B cell (primary cell): ENCODE measurements at regions not wholly inside any gene's neighbourhood (a gene's known extent, or its start where the extent isn't known, plus 50 kb on each side); places are given as distances from the start of the nearest gene placed in this dataset.

ENCODE experiments used
- ATAC-seq: fragments of 200-7000 bp; cut with Tn5 transposase; one replicate; pipeline ENCODE4 v1.10.0; 2021; ENCODE audit warnings: low read depth, mild to moderate bottlenecking, moderate number of reproducible peaks, moderate library complexity
- CTCF ChIA-PET: fragments of 350-600 bp; sonication (Branson Sonifier 250); formaldehyde crosslinking; loops from one replicate; lab custom pipeline; 2021; ENCODE audit warnings: antibody characterized with exemption, inconsistent platforms; lab: Charles Lee
- POLR2A ChIA-PET: fragments of 350-600 bp; sonication (Branson Sonifier 250); formaldehyde crosslinking; loops from one replicate; lab custom pipeline; 2021; ENCODE audit warnings: antibody characterized with exemption; lab: Charles Lee
- DNase-seq: peaks from one replicate; pipeline ENCODE4 v3.0.0; 2013
- H2AFZ ChIP-seq: 2 replicates; pipeline ENCODE4 v1.6.1; 2012; ENCODE audit warnings: mild to moderate bottlenecking, low read depth, low read length; ENCODE audit not compliant: insufficient read depth, poor library complexity, severe bottlenecking
- H3K27ac ChIP-seq, 2 donors: 1 replicate in 1 of 2; 2 replicates in 1 of 2; pipeline ENCODE4 v1.5.1; 2012 to 2013; ENCODE audit warnings: low read length in 2 of 2, mild to moderate bottlenecking in 2 of 2, moderate library complexity in 1 of 2
- H3K27me3 ChIP-seq, 4 experiments: fragments of 200-600 bp in 1 of 4; sonication (generic) in 1 of 4; replicated peaks in 1 of 4; 1 replicate in 2 of 4; 2 replicates in 2 of 4; pipeline versions ENCODE4 v1.6.1 to v1.7.0; 2013 to 2016; ENCODE audit warnings: low read length in 3 of 4, mild to moderate bottlenecking in 2 of 4, mixed read lengths in 1 of 4, moderate library complexity in 1 of 4; ENCODE audit not compliant: insufficient read depth in 4 of 4, control insufficient read depth in 3 of 4; ENCODE audit errors: control extremely low read depth in 1 of 4
- H3K36me3 ChIP-seq, 2 experiments: replicated peaks in 1 of 2; 1 replicate in 1 of 2; 2 replicates in 1 of 2; pipeline versions ENCODE4 v1.6.1 to v1.7.1; 2013; ENCODE audit warnings: low read length in 1 of 2; ENCODE audit not compliant: insufficient read depth in 2 of 2, control insufficient read depth in 1 of 2; ENCODE audit errors: control extremely low read depth in 1 of 2, extremely low read depth in 1 of 2
- H3K4me1 ChIP-seq, 2 donors: fragments of 200-600 bp in 1 of 2; sonication (generic) in 1 of 2; 1 replicate in 1 of 2; 2 replicates in 1 of 2; pipeline versions ENCODE4 v1.5.1 to v1.6.1; 2013 to 2017; ENCODE audit warnings: low read length in 2 of 2; ENCODE audit not compliant: control insufficient read depth in 2 of 2, insufficient read depth in 2 of 2
- H3K4me2 ChIP-seq: replicated peaks from 2 replicates; pipeline ENCODE3; 2012; ENCODE audit warnings: mild to moderate bottlenecking, low read depth, low read length; ENCODE audit not compliant: poor library complexity, severe bottlenecking
- H3K4me3 ChIP-seq, 5 experiments: fragments of 200-600 bp in 1 of 5; sonication (generic) in 1 of 5; 1 replicate in 3 of 5; 2 replicates in 2 of 5; pipeline versions ENCODE4 v1.5.1 to v1.7.0; 2011 to 2016; ENCODE audit warnings: low read length in 4 of 5, mild to moderate bottlenecking in 4 of 5, low read depth in 2 of 5, control low read depth in 1 of 5, moderate library complexity in 1 of 5; ENCODE audit not compliant: insufficient read depth in 1 of 5; ENCODE audit errors: control extremely low read depth in 1 of 5, extremely low read depth in 1 of 5
- H3K79me2 ChIP-seq: fragments of 200-600 bp; sonication (generic); one replicate; pipeline ENCODE4 v1.6.0; 2016; ENCODE audit warnings: low read length; ENCODE audit not compliant: control insufficient read depth, insufficient read depth
- H3K9ac ChIP-seq: fragments of 200-600 bp; sonication (generic); 2 replicates; pipeline ENCODE4 v1.6.1; 2017; ENCODE audit warnings: mild to moderate bottlenecking, low read length, moderate library complexity
- H3K9me3 ChIP-seq, 3 donors: one replicate each; pipeline versions ENCODE4 v1.6.1 to v1.7.1; 2013; ENCODE audit warnings: low read length in 2 of 3; ENCODE audit not compliant: control insufficient read depth in 2 of 3, insufficient read depth in 1 of 3; ENCODE audit errors: control extremely low read depth in 1 of 3
- H4K20me1 ChIP-seq: 2 replicates; pipeline ENCODE4 v1.6.0; 2012; ENCODE audit warnings: mild to moderate bottlenecking, low read length; ENCODE audit not compliant: insufficient read depth, control insufficient read depth, poor library complexity, severe bottlenecking
- H3K27ac Mint-ChIP-seq: one replicate; pipeline ENCODE4 v1.8.0; 2021; ENCODE audit warnings: mixed read lengths
- H3K27me3 Mint-ChIP-seq: one replicate; pipeline ENCODE4 v1.8.0; 2021; ENCODE audit warnings: mixed read lengths
- H3K4me1 Mint-ChIP-seq: one replicate; pipeline ENCODE4 v1.8.0; 2021; ENCODE audit warnings: mixed read lengths
- H3K4me3 Mint-ChIP-seq: one replicate; pipeline ENCODE4 v1.8.0; 2021; ENCODE audit warnings: mixed read lengths
- H3K9me3 Mint-ChIP-seq: one replicate; pipeline ENCODE4 v1.8.0; 2022; ENCODE audit warnings: mixed read lengths; ENCODE audit not compliant: insufficient read depth
- CTCF ChIP-seq: fragments of 200-600 bp; IDR thresholded peaks from one replicate; pipeline ENCODE4 v1.8.0; 2022; ENCODE audit warnings: antibody characterized with exemption, mild to moderate bottlenecking
- EZH2 ChIP-seq: IDR thresholded peaks from 2 replicates; pipeline ENCODE4 v1.6.1; 2012; ENCODE audit warnings: borderline replicate concordance, low read depth, mild to moderate bottlenecking, moderate library complexity, low read length; ENCODE audit not compliant: insufficient read depth, poor library complexity, severe bottlenecking
- WGBS: methylation state at CpG from one replicate; pipeline ENCODE4 v1.1.5; 2013; ENCODE audit warnings: missing lambda C conversion rate; ENCODE audit not compliant: insufficient coverage; 5-methylcytosine and 5-hydroxymethylcytosine counted together
- intact Hi-C: fragments of 100-400 bp; cut with micrococcal nuclease; formaldehyde crosslinking; loops from one replicate; pipeline ENCODE4 v1.10.0; 2022

- Histone ChIP-seq H3K36me3 (no peaks in the 10 kb centered on the region), H3K9me3 (no peaks in the 10 kb centered on the region), H4K20me1 (no peaks in the 10 kb centered on the region), H3K4me1 (no peaks in the 10 kb centered on the region), H3K79me2 (no peaks in the 10 kb centered on the region), H3K4me3 (no peak overlapping the region), H3K9ac (no peak overlapping the region), H3K27me3 (no peaks in the 10 kb centered on the region), H3K27ac (no peak overlapping the region), H2AFZ (no peak overlapping the region), H3K4me2 (no peak overlapping the region)
- POLR2A ChIA-PET = no interaction called here
- H3K9me3 Mint-ChIP-seq = peaks cover 2% of the 10 kb centered on the region
- intact Hi-C loops = no loop called here
- ATAC-seq (no peak), DNase-seq (no peak)
- peaks cover 21% of the 10 kb centered on the region for H3K27me3 Mint-ChIP-seq
- 77% methylated on average over 4 of the region's 4 CpGs for WGBS
- no peak overlapping the region for H3K27ac Mint-ChIP-seq
- TF ChIP-seq EZH2 (no peak), CTCF (no peak)
- H3K4me1 Mint-ChIP-seq = no peaks in the 10 kb centered on the region
- CTCF ChIA-PET = interaction anchor here (1.4 to 1.8 kb wide), 2 partner anchors 13 to 286 kb away, joined by 3 to 5 read pairs; no protein-coding TSS in a partner anchor
- H3K4me3 Mint-ChIP-seq = no peak overlapping the region
Measured at GRCh38 chr12:13880613-13881012, 100.8 kb downstream of the GRIN2B start.

- H3K79me2 ChIP-seq = no peaks in the 10 kb centered on the region
- Mint-ChIP-seq H3K4me1 (no peaks in the 10 kb centered on the region), H3K27me3 (peaks cover 4% of the 10 kb centered on the region), H3K9me3 (no peaks in the 10 kb centered on the region), H3K27ac (no peak overlapping the region), H3K4me3 (no peak overlapping the region)
- POLR2A ChIA-PET = no interaction called here
- H3K27ac ChIP-seq = no peak overlapping the region
- no peaks in the 10 kb centered on the region for H3K36me3 ChIP-seq
- no peak overlapping the region for H2AFZ ChIP-seq
- H3K4me2 ChIP-seq = no peak overlapping the region
- H4K20me1 ChIP-seq = no peaks in the 10 kb centered on the region
- TF ChIP-seq EZH2 (no peak), CTCF (no peak)
- no peak for DNase-seq
- H3K9ac ChIP-seq = no peak overlapping the region
- H3K9me3 ChIP-seq = no peaks in the 10 kb centered on the region
- CTCF ChIA-PET = interaction anchor here (1.0 to 1.2 kb wide), 2 partner anchors 12 to 292 kb away, joined by 3 read pairs; no protein-coding TSS in a partner anchor
- H3K4me3 ChIP-seq = no peak overlapping the region
- H3K27me3 ChIP-seq = peaks cover 0 to 1% (median 0%) of the 10 kb centered on the region in 4 experiments
- 100% methylated on average over 1 of the region's 4 CpGs for WGBS
- no peaks in the 10 kb centered on the region for H3K4me1 ChIP-seq
- intact Hi-C loops = no loop called here
- no peak for ATAC-seq
Measured at GRCh38 chr12:13875744-13876143, 105.7 kb downstream of the GRIN2B start.
